GM12878 (cell line): ENCODE measurements at regions not wholly inside any gene's neighbourhood (a gene's known extent, or its start where the extent isn't known, plus 50 kb on each side); places are given as distances from the start of the nearest gene placed in this dataset.

Experiments
- ATAC-seq: fragments of 200-7000 bp; cut with Tn5 transposase; 3 replicates; pipeline ENCODE4 v1.9.1; 2020; ENCODE audit warnings: mild to moderate bottlenecking, moderate library complexity
- BruUV-seq: library from RNA; stranded (reverse); fragments of 400-500 nt; replicated peaks from 2 replicates; lab custom pipeline; 2021; lab: Mats Ljungman, UMichigan
- CTCF ChIA-PET: fragments of 300-600 bp; sonication (Branson Sonifier 250); formaldehyde crosslinking; extraction: SDS; loops from one replicate; lab custom pipeline; 2021; ENCODE audit warnings: inconsistent platforms; lab: Yijun Ruan, JAX
- POLR2A ChIA-PET: fragments of 350-600 bp; formaldehyde crosslinking; extraction: SDS; loops from one replicate; lab custom pipeline; 2021; ENCODE audit warnings: inconsistent platforms; lab: Charles Lee
- RAD21 ChIA-PET: fragments of 300-600 bp; sonication (Branson Sonifier 250); formaldehyde crosslinking; loops from one replicate; lab custom pipeline; 2023; ENCODE audit warnings: antibody characterized with exemption; ENCODE audit not compliant: unreplicated experiment; lab: Charles Lee
- SMC1A ChIA-PET: fragments of 300-600 bp; sonication (Branson Sonifier 250); formaldehyde crosslinking; loops from one replicate; lab custom pipeline; 2023; ENCODE audit not compliant: unreplicated experiment, uncharacterized antibody; lab: Charles Lee
- DNase-seq: peaks from one replicate; pipeline ENCODE4 v3.0.0-alpha.2; 2011; ENCODE audit warnings: low read depth, low spot score
- FAIRE-seq: peaks from 3 replicates; lab custom pipeline; 2011; peaks lifted over from hg19 to GRCh38; lab: Jason Lieb, UNC
- H2AFZ ChIP-seq: 2 replicates; pipeline ENCODE4 v1.6.0; 2011; ENCODE audit warnings: low read depth, low read length, control low read depth; ENCODE audit not compliant: control insufficient read depth
- H3K27ac ChIP-seq: 2 replicates; pipeline ENCODE4 v1.5.1; 2011; ENCODE audit warnings: control low read depth; ENCODE audit not compliant: control insufficient read depth, insufficient read depth
- H3K27me3 ChIP-seq, 2 experiments: replicated peaks in 1 of 2; 2 replicates each; pipeline versions ENCODE4 v1.6.0 to v1.6.1; 2011; ENCODE audit warnings: low read length in 1 of 2; ENCODE audit not compliant: control insufficient read depth in 2 of 2, insufficient read depth in 2 of 2
- H3K36me3 ChIP-seq, 2 experiments: 2 replicates each; pipeline ENCODE4 v1.5.1; 2011; ENCODE audit warnings: low read length in 1 of 2; ENCODE audit not compliant: control insufficient read depth in 2 of 2, insufficient read depth in 2 of 2
- H3K4me1 ChIP-seq: 2 replicates; pipeline ENCODE4 v1.6.1; 2011; ENCODE audit warnings: mild to moderate bottlenecking, low read length, moderate library complexity, mixed read lengths; ENCODE audit not compliant: control insufficient read depth, insufficient read depth
- H3K4me2 ChIP-seq: 2 replicates; pipeline ENCODE4 v1.6.0; 2011; ENCODE audit warnings: control low read depth; ENCODE audit not compliant: control insufficient read depth, insufficient read depth
- H3K4me3 ChIP-seq: fragments of 200-600 bp; sonication (generic); 2 replicates; pipeline ENCODE4 v1.5.1; 2016
- H3K79me2 ChIP-seq: 2 replicates; pipeline ENCODE4 v1.6.0; 2011; ENCODE audit warnings: low read length; ENCODE audit not compliant: control insufficient read depth, insufficient read depth
- H3K9ac ChIP-seq: 2 replicates; pipeline ENCODE4 v1.8.0; 2011; ENCODE audit warnings: low read length, control low read depth, mixed read lengths; ENCODE audit not compliant: control insufficient read depth, insufficient read depth
- H3K9me3 ChIP-seq: replicated peaks from 3 replicates; pipeline ENCODE4 v1.5.1; 2011; ENCODE audit warnings: mild to moderate bottlenecking, low read length; ENCODE audit not compliant: control insufficient read depth, insufficient read depth
- H4K20me1 ChIP-seq: 2 replicates; pipeline ENCODE4 v1.6.0; 2011; ENCODE audit not compliant: control insufficient read depth, insufficient read depth
- BMI1 ChIP-seq: fragments of 450-650 bp; IDR thresholded peaks from 2 replicates; pipeline ENCODE4 v1.6.1; 2016; ENCODE audit warnings: mild to moderate bottlenecking, moderate library complexity, borderline replicate concordance
- CHD1 ChIP-seq: IDR thresholded peaks from 2 replicates; pipeline ENCODE4 v1.6.1; 2012; ENCODE audit warnings: low read depth, low read length, improper control_type of control experiment
- POU2F2 ChIP-seq: IDR thresholded peaks from 3 replicates; pipeline ENCODE4 v1.6.1; 2011; ENCODE audit warnings: low read depth, mild to moderate bottlenecking, low read length, borderline replicate concordance
- RBBP5 ChIP-seq: fragments of 200-600 bp; sonication (generic); conservative IDR thresholded peaks from 2 replicates; pipeline ENCODE4 v1.6.1; 2016
- RFX5 ChIP-seq: IDR thresholded peaks from 2 replicates; pipeline ENCODE4 v1.6.1; 2011; ENCODE audit warnings: low read depth, low read length, improper control_type of control experiment
- SMC3 ChIP-seq: IDR thresholded peaks from 2 replicates; pipeline ENCODE4 v1.6.1; 2011; ENCODE audit warnings: low read length, improper control_type of control experiment, borderline replicate concordance
- SUZ12 ChIP-seq: fragments of 200-600 bp; sonication (generic); IDR thresholded peaks from one replicate; pipeline ENCODE4 v1.6.1; 2018; ENCODE audit warnings: antibody characterized with exemption, mild to moderate bottlenecking; ENCODE audit not compliant: unreplicated experiment
- TAF1 ChIP-seq: IDR thresholded peaks from 2 replicates; pipeline ENCODE4 v1.6.1; 2011; ENCODE audit warnings: mild to moderate bottlenecking, low read depth, low read length, borderline replicate concordance
- YBX1 ChIP-seq: fragments of 450-650 bp; IDR thresholded peaks from 2 replicates; pipeline ENCODE4 v1.6.1; 2016; ENCODE audit warnings: antibody characterized with exemption
- WGBS: methylation state at CpG from one replicate; pipeline ENCODE4 v1.1.6; 2016; ENCODE audit warnings: low lambda C conversion rate; ENCODE audit not compliant: insufficient replicate concordance, insufficient coverage; ENCODE audit errors: missing lambda C conversion rate; 5-methylcytosine and 5-hydroxymethylcytosine counted together
- in situ Hi-C: fragments of 300-500 bp; cut with MboI; formaldehyde crosslinking; loops from 9 replicates; pipeline ENCODE4 v1.14.3; 2018; ENCODE audit warnings: mixed read lengths
- intact Hi-C: fragments of 100-400 bp; cut with micrococcal nuclease; formaldehyde crosslinking; loops from one replicate; pipeline ENCODE4 v1.14.2; 2022; ENCODE audit not compliant: unreplicated experiment
- TF ChIP-seq, protein P1 (sequence below): IDR thresholded peaks from 2 replicates; pipeline ENCODE4 v1.6.1; 2011; ENCODE audit warnings: mild to moderate bottlenecking, low read depth, low read length, moderate library complexity; ENCODE audit not compliant: insufficient replicate concordance
- TF ChIP-seq, protein P2 (sequence below): fragments of 450-650 bp; IDR thresholded peaks from 2 replicates; pipeline ENCODE4 v1.6.1; 2016; ENCODE audit warnings: mild to moderate bottlenecking
- TF ChIP-seq, protein P3 (sequence below): fragments of 450-650 bp; IDR thresholded peaks from 2 replicates; pipeline ENCODE4 v1.6.1; 2017; ENCODE audit warnings: antibody characterized with exemption, mild to moderate bottlenecking, moderate library complexity
- TF ChIP-seq, protein P4 (sequence below): fragments of 450-650 bp; IDR thresholded peaks from 2 replicates; pipeline ENCODE4 v1.6.1; 2018; ENCODE audit warnings: borderline replicate concordance, mild to moderate bottlenecking; ENCODE audit not compliant: partially characterized antibody

DNA sequence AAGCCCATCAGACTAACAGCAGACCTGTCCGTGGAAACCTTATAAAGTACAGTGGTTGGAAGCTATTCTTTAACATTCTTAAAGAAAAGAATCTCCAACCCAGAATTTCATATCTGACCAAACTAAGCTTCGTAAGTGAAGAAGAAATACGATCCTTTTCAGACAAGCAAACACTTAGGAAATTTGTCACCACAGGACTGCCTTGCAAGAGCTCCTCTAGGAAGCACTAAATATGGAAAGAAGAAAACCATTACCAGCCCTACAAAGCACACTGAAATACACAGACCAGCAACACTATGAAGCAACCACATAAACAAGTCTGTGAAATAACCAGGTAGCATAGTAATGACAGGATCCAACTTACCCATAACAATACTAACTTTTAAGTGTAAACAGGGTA, 177.7 kb upstream of the PRSS1 start:
- Histone ChIP-seq H3K9ac (no peak overlapping the region), H3K79me2 (no peaks in the 10 kb centered on the region), H3K27me3 (no peaks in the 10 kb centered on the region), H3K4me1 (no peaks in the 10 kb centered on the region), H3K4me3 (no peak overlapping the region), H3K27ac (no peak overlapping the region), H3K9me3 (no peaks in the 10 kb centered on the region), H3K4me2 (no peak overlapping the region), H3K36me3 (no peaks in the 10 kb centered on the region), H4K20me1 (no peaks in the 10 kb centered on the region), H2AFZ (no peak overlapping the region)
- intact Hi-C loops (no loop called here), in situ Hi-C loops (no loop called here)
- ATAC-seq, result no peak
- SMC1A ChIA-PET, result interaction anchor here (1.1 to 3.3 kb wide), 4 partner anchors 10 to 16 kb away, joined by 3 to 16 read pairs (median 4); no protein-coding TSS in a partner anchor
- POLR2A ChIA-PET, result no interaction called here
- RAD21 ChIA-PET, result interaction anchor here (0.6 kb wide), 1 partner anchor 766 kb away, joined by 5 read pairs; no protein-coding TSS in a partner anchor
- FAIRE-seq, result no peak
- TF ChIP-seq SMC3 (no peak), YBX1 (no peak), SUZ12 (no peak), RFX5 (no peak), RBBP5 (no peak), CHD1 (no peak), TAF1 (no peak), BMI1 (no peak), POU2F2 (no peak)
- TF ChIP-seq, protein P1, sequence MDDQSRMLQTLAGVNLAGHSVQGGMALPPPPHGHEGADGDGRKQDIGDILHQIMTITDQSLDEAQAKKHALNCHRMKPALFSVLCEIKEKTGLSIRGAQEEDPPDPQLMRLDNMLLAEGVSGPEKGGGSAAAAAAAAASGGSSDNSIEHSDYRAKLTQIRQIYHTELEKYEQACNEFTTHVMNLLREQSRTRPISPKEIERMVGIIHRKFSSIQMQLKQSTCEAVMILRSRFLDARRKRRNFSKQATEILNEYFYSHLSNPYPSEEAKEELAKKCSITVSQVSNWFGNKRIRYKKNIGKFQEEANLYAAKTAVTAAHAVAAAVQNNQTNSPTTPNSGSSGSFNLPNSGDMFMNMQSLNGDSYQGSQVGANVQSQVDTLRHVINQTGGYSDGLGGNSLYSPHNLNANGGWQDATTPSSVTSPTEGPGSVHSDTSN, result no peak
- TF ChIP-seq, protein P2, sequence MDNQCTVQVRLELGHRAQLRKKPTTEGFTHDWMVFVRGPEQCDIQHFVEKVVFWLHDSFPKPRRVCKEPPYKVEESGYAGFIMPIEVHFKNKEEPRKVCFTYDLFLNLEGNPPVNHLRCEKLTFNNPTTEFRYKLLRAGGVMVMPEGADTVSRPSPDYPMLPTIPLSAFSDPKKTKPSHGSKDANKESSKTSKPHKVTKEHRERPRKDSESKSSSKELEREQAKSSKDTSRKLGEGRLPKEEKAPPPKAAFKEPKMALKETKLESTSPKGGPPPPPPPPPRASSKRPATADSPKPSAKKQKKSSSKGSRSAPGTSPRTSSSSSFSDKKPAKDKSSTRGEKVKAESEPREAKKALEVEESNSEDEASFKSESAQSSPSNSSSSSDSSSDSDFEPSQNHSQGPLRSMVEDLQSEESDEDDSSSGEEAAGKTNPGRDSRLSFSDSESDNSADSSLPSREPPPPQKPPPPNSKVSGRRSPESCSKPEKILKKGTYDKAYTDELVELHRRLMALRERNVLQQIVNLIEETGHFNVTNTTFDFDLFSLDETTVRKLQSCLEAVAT, result no peak
- TF ChIP-seq, protein P3, sequence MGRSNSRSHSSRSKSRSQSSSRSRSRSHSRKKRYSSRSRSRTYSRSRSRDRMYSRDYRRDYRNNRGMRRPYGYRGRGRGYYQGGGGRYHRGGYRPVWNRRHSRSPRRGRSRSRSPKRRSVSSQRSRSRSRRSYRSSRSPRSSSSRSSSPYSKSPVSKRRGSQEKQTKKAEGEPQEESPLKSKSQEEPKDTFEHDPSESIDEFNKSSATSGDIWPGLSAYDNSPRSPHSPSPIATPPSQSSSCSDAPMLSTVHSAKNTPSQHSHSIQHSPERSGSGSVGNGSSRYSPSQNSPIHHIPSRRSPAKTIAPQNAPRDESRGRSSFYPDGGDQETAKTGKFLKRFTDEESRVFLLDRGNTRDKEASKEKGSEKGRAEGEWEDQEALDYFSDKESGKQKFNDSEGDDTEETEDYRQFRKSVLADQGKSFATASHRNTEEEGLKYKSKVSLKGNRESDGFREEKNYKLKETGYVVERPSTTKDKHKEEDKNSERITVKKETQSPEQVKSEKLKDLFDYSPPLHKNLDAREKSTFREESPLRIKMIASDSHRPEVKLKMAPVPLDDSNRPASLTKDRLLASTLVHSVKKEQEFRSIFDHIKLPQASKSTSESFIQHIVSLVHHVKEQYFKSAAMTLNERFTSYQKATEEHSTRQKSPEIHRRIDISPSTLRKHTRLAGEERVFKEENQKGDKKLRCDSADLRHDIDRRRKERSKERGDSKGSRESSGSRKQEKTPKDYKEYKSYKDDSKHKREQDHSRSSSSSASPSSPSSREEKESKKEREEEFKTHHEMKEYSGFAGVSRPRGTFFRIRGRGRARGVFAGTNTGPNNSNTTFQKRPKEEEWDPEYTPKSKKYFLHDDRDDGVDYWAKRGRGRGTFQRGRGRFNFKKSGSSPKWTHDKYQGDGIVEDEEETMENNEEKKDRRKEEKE, result no peak
- TF ChIP-seq, protein P4, sequence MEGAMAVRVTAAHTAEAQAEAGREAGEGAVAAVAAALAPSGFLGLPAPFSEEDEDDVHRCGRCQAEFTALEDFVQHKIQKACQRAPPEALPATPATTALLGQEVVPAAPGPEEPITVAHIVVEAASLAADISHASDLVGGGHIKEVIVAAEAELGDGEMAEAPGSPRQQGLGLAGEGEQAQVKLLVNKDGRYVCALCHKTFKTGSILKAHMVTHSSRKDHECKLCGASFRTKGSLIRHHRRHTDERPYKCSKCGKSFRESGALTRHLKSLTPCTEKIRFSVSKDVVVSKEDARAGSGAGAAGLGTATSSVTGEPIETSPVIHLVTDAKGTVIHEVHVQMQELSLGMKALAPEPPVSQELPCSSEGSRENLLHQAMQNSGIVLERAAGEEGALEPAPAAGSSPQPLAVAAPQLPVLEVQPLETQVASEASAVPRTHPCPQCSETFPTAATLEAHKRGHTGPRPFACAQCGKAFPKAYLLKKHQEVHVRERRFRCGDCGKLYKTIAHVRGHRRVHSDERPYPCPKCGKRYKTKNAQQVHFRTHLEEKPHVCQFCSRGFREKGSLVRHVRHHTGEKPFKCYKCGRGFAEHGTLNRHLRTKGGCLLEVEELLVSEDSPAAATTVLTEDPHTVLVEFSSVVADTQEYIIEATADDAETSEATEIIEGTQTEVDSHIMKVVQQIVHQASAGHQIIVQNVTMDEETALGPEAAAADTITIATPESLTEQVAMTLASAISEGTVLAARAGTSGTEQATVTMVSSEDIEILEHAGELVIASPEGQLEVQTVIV, result no peak
- no peak for DNase-seq
- CTCF ChIA-PET, result interaction anchor here (2.1 to 3.1 kb wide), 4 partner anchors 12 to 37 kb away, joined by 5 to 19 read pairs (median 6); no protein-coding TSS in a partner anchor
- 2% methylated on average over 3 of the region's 3 CpGs for WGBS
- no TSS peak for BruUV-seq
